Glomerular endothelial cell (primary cell): ENCODE measurements at regions not wholly inside any gene's neighbourhood (a gene's known extent, or its start where the extent isn't known, plus 50 kb on each side); places are given as distances from the start of the nearest gene placed in this dataset.

ENCODE experiments used
- DNase-seq: peaks from one replicate; pipeline ENCODE4 v3.0.0-alpha.2; 2011; ENCODE audit warnings: low read depth, low spot score; ENCODE audit errors: extremely low read depth

DNA sequence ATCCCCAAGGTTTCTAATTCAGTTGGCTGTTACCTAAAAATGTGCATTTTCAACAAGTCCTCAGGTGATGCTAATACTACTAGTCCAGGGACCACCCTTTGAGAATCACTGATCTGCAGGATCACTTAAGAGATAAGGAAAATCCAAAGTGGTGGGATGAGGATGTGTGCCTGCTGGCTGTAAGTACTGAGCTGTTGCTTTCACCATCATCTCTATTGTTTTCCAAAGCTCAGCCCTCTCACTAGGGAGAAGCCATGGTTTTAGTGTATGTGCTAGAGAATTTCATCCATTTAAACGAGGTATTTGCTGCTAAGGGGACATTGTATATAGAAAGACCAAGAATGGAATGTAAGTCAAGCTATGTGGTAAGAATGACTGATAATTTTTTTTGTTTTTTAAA lies 202.3 kb downstream of the KIF21A start:
- no peak for DNase-seq

- no peak for DNase-seq
Measured at GRCh38 chr12:39239490-39240486, 203.1 kb downstream of the KIF21A start.

DNA sequence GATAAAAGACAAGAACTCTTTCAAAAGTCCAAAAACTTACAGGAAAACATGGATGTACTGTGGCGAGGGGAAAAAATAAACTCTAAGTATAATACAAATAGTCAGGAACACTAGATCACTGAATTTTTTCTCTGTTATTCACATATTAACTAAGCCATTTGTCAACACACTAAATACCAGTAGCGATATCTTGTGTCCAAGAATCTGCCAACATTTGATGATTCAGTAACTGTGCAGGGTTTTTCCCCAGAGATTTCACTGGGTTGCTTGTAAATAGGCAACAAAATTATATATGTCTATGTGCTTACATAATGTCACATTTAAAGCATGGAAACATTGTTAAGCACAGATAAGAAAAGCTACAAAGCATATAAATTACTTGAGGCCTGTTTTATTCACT lies 205.9 kb downstream of the KIF21A start:
- DNase-seq = no peak

GRCh38 chr12:39235990-39236767 lies 206.7 kb downstream of the KIF21A start:
- DNase-seq = no peak

- no peak for DNase-seq
Measured at GRCh38 chr12:39230086-39230485, 212.8 kb downstream of the KIF21A start.

DNA sequence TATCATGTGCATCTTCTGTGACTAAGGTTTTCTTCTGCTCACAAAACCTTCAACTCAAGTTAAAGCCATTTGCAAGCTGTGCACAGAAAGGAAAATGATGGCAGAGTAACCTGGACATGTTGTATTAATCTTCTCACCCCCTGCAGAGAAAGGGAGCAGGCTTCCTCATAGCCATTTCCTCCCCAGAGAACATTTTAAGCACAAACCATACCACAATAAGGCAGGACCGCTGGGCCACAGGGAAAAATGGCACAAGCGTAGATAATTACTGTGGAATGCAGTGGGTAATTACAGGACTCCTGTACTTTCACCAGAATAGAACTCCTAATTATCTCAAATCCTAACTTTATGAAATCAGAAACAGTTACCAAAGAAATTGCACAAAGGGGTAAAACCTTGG lies 215.7 kb downstream of the KIF21A start:
- no peak for DNase-seq

DNA sequence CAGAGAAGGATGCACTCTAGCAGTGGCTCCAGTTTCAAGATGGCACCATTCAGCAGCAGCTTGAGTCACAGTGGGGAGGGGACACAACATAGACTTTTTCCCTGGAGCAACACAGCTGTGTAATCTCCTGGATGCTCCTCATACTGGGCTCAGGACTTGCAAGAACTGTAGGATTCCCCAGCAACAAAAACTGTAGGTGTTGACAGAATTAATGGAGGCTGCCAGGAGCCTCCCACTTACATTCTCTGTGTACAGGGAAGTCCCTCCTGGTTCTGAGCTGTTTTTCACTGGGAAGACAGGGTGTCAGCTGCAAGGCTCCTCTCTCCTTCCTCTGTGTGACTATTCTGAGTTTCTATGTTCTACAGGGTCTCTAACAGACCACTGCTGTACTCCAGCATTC lies 217.9 kb downstream of the KIF21A start:
- DNase-seq = no peak

DNA sequence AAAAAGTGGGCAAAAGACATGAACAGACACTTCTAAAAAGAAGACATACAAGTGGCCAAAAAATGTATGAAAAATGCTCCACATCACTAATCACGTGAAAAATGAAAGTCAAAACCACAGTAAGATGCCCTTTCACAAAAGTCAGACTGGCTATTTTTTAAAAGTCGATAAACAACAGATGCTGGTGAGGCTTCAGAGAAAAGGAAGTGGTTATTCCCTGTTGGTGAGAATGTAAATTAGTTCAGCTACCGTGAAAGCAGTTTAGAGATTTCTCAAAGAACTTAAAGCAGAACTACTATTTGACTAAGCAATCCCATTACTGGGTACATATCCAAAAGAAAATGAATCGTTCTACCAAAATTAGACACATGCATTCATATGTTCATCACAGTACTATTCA lies 237.0 kb downstream of the KIF21A start:
- DNase-seq = no peak

- peak; percentile 66 for DNase-seq
Measured at GRCh38 chr12:39199351-39199750, 243.6 kb downstream of the KIF21A start.

DNA sequence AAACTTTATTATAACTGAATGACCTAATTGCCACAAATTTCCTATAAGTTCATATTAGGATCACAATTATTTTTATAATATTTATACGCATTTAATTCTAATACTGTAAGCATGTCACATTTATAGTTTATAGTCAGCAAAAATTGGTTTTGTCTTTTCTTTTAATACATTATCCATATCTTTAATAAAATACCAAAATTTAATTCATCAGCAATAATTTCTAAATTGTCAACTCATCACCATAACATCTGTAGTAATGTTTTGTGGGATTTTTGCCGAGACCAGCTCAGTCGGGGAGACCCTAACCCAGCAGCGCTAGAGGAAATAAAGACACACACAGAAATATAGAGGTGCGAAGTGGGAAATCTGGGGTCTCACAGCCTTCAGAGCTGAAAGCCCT lies 254.2 kb downstream of the KIF21A start:
- DNase-seq = no peak

- DNase-seq = no peak
Measured at GRCh38 chr12:39186744-39187143, 256.2 kb downstream of the KIF21A start.

GRCh38 chr12:39178837-39179236 lies 264.1 kb downstream of the KIF21A start:
- DNase-seq = no peak

GRCh38 chr12:39176356-39176755 lies 266.6 kb downstream of the KIF21A start:
- no peak for DNase-seq

GRCh38 chr12:39173726-39174125 lies 268.3 kb upstream of the CPNE8 start:
- no peak for DNase-seq

- no peak for DNase-seq
Measured at GRCh38 chr12:39165338-39165737, 259.9 kb upstream of the CPNE8 start.

DNA sequence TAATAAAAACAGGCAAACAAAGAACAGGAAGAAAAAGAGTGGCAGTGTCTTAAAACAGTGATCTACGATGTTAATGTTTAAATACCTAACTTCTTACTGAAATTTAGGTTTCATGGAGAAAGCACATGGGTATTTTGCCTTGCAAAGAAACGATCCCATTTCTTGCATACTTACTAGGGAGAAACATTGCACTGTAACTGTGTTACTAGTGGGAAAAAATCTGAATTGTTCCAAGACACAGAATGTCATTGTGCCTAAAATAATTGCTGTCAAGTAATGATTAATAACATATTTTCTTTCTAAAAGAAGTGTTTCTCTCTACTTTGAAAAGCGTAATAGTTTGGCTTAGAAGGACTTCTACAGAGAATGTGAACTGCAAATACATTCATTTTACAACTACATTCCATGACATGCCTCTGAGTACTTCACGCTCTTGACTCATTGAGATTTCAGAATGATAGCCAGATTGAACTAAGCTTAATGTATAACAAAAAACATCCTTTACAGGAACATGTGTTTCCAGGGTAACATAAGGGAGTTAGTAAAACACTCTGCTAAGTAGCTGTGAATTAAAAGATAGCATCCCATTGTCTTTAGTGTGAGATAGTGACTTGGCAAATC lies 256.2 kb upstream of the CPNE8 start:
- no peak for DNase-seq

DNA sequence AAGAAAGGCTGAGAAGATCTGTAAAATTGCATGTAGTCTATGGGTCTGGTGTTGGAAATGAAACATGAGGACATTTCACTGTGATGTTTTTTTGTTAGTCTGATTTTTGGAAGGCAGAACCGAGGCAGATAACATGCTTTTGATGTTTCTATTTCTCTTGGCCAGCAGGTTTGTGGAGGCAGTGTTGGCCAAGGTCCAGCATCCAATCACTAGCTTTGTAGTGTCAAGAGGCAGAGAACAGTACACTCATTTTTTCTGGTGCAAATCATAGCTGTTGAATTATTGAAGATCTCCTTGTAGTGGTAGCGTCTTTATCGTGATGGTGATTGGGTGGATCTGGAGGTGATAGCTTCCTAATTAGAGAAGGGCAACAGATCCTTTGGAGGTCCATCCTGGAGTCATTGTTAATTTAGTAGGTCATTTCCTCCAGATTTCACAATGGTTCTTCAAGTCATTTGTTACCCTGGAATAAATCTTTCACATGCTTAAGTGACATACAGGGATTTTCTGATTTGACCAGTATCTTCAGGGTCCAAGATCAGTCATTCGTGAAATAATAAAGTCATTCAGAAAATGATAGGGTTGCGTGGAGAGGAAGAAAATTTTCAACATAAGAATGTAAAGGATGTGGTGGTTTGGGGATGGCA lies 252.4 kb upstream of the CPNE8 start:
- no peak for DNase-seq

DNA sequence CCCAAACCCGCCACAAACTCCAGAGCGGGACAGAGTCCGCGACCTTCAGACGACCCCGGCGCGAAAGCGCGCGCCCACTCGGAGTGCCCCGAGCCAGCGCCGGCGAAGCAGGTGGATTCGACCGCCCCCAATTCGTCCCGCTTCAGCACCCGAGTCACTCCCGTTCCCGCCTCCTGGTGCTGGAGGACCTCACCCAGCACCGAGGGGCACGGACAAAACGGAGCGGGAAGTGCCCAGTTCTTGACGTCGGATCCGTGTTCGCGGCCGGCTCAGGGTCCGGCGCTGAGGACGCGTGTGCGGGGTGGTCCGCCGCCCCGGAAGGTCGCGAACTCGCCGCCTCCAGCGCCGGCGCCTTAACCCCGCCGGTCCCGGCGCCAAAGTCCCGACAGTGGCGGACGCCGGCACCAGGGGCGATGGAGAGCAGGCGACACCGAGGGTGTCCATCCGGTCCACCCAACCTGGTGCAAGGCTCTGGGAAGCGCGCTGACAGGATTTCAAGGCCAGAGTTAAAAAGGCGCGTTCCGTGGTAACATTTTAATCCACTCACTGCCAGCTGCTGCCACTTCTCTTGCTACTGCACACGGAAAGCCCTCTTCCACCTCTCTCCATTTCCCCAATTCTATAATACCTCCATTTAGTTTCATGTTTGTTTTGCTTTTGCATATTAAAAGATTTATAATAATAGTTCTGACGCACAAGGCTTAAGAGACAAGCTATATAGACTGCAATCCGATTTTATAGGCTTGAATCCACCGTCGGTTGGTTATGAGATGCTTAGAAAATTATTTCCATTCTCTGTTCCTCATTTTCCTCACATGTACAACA lies 240.0 kb upstream of the CPNE8 start:
- no peak for DNase-seq

- no peak for DNase-seq
Measured at GRCh38 chr12:39144613-39145061, 239.2 kb upstream of the CPNE8 start.

DNA sequence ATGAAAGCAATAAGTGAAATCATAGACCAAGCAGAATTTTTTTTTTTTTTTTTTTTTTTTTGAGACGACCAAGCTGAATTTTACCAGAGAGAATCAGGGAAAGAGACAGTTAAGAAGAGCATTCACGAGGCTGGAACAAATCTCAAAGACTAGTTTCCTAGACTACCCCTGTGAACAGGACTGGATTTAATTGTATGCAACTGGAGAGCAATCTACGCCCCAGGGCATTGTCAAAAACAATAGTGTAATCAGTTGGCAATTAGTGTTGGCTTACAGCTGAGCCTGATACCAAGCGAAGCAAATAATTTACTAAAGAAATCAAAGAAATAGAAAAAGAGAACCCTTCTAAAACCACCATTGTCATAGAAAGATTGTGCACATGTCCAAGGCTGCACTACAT lies 232.9 kb upstream of the CPNE8 start:
- no peak for DNase-seq
